GM18861 (cell line): ENCODE measurements at regions not wholly inside any gene's neighbourhood (a gene's known extent, or its start where the extent isn't known, plus 50 kb on each side); places are given as distances from the start of the nearest gene placed in this dataset.

Source experiments
- ATAC-seq: cut with Tn5 transposase; IDR thresholded peaks from one replicate; pipeline ENCODE4 v1.9.1; 2021; ENCODE audit not compliant: unreplicated experiment

DNA sequence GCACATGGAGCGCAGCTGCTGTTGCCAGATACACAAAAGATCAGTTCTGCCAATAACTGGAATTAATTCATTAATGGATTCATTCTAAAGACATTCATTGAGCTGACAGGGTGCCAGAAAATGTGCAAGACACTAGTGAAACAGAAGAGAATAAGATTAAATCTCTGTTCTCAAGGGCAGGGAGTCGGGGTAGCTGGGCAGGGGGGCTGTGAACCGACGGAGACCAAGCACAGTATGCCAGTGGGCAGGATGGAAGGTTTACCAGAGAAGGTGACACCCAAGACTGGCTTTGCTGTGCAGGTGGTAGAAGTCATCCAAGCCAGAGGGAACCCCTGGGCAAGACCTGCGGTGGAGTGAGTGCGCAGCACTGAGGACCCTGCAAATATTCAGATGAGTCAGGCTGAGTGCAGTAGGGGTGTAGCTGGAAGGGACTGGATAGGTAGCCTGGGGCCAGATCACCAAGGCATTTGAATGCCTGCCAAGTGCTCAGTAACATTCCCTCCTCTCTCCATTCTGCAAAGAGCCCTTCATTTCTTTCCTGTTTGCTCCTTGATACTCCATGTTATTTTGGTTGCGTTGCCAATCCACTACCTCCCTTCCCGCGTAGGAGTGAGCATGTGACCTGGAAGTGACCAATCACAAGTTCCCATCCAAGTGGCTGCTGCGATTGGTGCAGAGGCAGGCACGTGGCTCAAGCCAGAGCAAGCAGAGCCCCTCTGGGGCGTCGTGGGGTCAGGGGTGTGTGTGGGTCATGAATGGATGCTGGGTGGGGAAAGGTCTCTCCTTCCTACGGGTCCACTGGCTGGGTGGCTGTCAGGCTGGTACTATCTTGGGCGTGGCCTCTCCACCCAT is 413.1 kb downstream of the PTPRU start:
- ATAC-seq: no peak

DNA sequence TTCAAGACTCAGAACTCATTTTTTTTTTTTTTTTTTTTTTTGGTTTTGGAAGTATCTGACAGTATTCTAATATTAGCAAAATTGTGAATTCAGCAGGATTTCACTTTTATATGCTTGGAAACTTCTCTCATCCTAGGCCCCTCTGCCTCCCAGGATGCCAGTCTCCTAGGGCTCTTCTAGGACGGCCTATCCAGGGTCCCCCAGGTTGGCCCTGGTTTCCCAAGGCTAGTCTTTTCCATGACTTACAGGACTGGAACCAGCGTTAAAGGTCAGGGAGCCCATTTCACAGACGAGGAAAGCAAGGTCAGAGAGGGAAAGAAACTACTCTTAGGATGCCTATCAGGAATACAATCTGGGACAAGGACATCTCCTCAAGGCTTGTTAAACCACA is 412.5 kb downstream of the PTPRU start:
- no peak for ATAC-seq

GRCh38 chr1:29648026-29648425 is 411.7 kb downstream of the PTPRU start:
- no peak for ATAC-seq

- no peak for ATAC-seq
These were observed 411.3 kb downstream of the PTPRU start for GRCh38 chr1:29647581-29647980.

DNA sequence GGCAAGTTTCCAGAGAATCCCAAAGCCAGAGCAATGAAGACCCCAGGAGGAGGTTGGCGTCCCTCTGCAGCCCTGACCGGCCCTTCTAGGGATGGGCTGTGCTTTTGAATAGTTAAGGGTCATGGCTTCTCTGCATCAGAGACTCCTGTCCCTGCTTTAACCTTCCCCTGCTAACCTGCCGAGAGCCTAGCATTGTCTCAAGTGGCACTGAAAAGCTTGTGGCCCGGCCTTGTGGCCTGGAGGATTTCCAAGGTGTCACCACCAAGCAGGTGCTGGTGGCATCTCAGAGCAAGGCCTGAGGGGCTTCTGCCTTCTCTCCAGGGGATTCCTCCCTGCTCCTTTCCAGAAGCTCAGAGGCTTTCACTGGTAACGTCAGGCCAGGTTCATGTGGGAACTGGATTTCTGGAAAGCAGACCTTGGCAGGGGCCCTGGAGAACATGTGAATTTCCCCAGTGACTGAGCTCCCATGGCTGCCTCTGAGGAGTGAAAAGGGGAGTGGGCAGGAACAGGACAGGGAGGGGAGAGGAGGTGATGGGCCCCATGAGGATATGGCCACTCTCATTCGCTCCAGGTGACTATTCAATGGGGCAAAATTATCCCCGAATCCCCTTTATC is 409.9 kb downstream of the PTPRU start:
- no peak for ATAC-seq

GRCh38 chr1:29645586-29645985 is 409.3 kb downstream of the PTPRU start:
- ATAC-seq: no peak

- ATAC-seq: no peak
These were observed 408.5 kb downstream of the PTPRU start for GRCh38 chr1:29644812-29645211.

GRCh38 chr1:29643838-29644440 is 407.6 kb downstream of the PTPRU start:
- ATAC-seq: no peak

DNA sequence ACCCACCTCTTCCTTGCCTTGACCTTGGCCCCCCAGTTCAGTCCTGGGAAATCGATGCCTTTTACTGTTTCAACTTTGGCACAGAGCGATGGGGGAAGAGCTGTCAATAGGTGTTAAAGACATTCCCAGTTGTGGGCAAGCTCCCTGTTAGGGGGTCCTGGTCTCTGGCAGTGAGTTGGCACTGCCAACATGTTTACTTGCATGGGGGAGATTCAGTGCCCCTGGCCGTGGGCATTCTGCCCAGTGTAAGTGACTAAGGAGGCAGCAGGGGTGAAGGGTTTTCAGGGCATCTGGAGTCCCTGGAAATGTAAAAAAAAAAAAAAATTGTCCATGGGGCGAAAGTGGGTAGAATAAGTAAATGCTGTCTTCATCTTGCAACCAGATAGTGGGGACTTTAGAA is 407.0 kb downstream of the PTPRU start:
- ATAC-seq: no peak

- no peak for ATAC-seq
These were observed 406.2 kb downstream of the PTPRU start for GRCh38 chr1:29642519-29642918.

- ATAC-seq: no peak
These were observed 405.6 kb downstream of the PTPRU start for GRCh38 chr1:29641921-29642320.

DNA sequence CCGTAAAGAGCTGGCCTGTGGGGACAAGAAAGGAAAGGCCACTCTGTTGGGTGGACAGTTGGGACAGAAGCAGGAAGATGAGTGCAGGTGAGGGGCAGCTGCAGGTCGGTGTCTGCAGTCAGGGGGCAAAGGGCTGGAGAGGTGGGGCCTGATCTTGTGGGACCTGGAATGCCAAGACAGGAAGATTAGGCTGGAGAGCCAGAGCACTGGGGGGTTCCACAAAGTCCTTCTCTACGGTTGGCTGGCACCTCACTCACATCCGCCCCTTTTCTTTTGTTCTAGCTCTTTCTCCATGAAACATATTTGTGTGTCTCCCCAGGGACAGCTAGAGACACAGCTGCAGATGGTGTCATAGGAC is 404.1 kb downstream of the PTPRU start:
- ATAC-seq: no peak

- no peak for ATAC-seq
These were observed 403.6 kb downstream of the PTPRU start for GRCh38 chr1:29639741-29640427.

DNA sequence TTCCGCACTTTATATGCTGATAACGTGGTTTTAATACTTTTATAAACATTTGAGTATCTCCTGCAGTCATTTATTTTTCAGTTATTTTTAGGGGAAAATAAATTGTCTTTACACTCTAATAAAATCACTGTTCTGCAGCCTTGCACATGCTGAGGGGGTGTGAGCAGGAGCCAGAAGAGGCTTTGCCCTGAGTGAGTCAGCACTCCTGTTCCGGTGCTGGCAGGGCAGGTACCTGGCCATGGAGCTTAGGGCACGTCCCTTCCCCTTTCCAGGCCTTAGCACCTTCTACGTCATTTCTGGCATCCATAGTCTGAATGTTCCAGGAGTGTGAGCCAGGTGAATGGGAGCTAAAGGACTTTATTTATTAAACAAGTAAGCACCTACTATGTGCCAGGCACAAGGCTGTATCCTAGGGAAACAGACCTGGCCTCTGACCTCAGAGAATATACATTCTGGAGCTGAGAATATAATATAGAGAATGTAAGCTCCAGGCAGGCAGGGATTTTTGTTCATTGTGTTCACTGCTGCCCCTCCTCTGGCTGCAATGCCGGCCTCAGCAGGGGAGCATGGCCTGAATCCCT is 402.9 kb downstream of the PTPRU start:
- ATAC-seq: no peak

- ATAC-seq: no peak
These were observed 402.0 kb downstream of the PTPRU start for GRCh38 chr1:29638281-29638680.

- no peak for ATAC-seq
These were observed 400.6 kb downstream of the PTPRU start for GRCh38 chr1:29636936-29637335.

- ATAC-seq: no peak
These were observed 399.4 kb downstream of the PTPRU start for GRCh38 chr1:29635501-29636263.

- no peak for ATAC-seq
These were observed 398.5 kb downstream of the PTPRU start for GRCh38 chr1:29634746-29635335.

- ATAC-seq: no peak
These were observed 398.0 kb downstream of the PTPRU start for GRCh38 chr1:29634324-29634723.

- ATAC-seq: no peak
These were observed 397.4 kb downstream of the PTPRU start for GRCh38 chr1:29633771-29634170.
